ENCODE measurements at regions not wholly inside any gene's neighbourhood (a gene's known extent, or its start where the extent isn't known, plus 50 kb on each side); places are given as distances from the start of the nearest gene placed in this dataset.
"Not testable (repeated sequence)": the region's sequence is repeated elsewhere in the genome, so short reads cannot be mapped to it uniquely, and the experiment has no call there.

DNA sequence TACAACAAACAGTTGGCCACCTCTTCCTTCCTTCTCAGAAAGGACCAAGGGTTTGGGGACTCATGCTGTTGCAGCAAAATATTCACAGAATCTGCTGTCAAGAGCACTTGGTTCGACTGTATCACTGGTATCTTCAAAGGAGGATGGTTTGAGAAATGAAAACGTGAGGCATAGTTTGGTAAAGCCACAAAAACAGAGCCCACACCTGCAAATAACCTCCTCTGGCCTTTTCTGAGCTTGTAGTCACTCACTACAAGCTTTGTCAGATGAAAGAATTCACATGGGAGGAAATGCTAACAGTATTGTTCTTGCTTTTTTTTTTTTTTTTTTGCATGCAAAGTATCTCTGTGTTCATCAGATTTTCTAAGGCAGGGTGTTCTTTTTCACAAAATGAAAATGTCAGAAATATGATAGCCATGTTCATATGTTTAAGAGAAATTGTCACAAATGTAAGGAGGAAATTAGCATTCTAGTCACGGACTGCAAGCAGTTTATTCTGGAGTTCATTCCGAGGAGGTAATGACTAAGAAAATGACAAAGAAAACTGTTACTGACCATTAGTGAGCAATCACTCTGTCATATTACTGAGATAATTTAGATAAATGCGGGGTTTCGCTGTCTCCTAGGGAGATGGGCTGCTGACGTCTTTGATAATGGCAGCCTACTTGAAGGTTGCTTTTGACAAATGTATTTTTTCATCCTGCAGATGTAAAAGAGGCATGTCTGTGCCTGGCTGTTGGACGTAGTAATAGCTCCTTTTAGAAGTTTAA, 117.8 kb upstream of the MYO3A start:
- in situ Hi-C loops (cut with MboI; ENCODE audit: low pct_unique_long_range_greater_than_20kb in 2 of 9, low sequenced_read_pairs in 9 of 9, unreplicated experiment in 9 of 9) = no loop called here
- Histone ChIP-seq H3K27ac (no peak overlapping the region), H3K4me1 (replicated peaks in 1 of 2) (peaks cover 10 to 47% of the 10 kb centered on the region in 2 donors), H3K4me3 (no peak overlapping the region)
- 0 to 54% (median 27%) methylated on average over 2 to 8 of the region's 8 CpGs for WGBS, 10 experiments
- peak in 5 of 8 experiments; percentile 83 to 91 (median 88) for ATAC-seq (replicated peaks in 6 of 8)

- H3K27ac ChIP-seq = no peak overlapping the region
- ATAC-seq (replicated peaks in 6 of 8) = no peak
- peaks cover 10 to 48% of the 10 kb centered on the region in 2 donors for H3K4me1 ChIP-seq (replicated peaks in 1 of 2)
- WGBS, 10 experiments = 0 to 100% (median 67%) methylated on average over 1 of the region's 1 CpG; no CpG with 5 or more reads in 5 of the 10 experiments
- H3K4me3 ChIP-seq = no peak overlapping the region
- in situ Hi-C loops (cut with MboI; ENCODE audit: low pct_unique_long_range_greater_than_20kb in 2 of 9, low sequenced_read_pairs in 9 of 9, unreplicated experiment in 9 of 9) = no loop called here
These were observed 116.8 kb upstream of the MYO3A start for GRCh38 chr10:25817200-25817599.

GRCh38 chr10:25818751-25819150, 115.3 kb upstream of the MYO3A start:
- H3K27ac ChIP-seq = no peak overlapping the region
- no peak overlapping the region for H3K4me3 ChIP-seq
- ATAC-seq (replicated peaks in 6 of 8) = peak in 1 of 8 experiments; percentile 20
- in situ Hi-C loops (cut with MboI; ENCODE audit: low pct_unique_long_range_greater_than_20kb in 2 of 9, low sequenced_read_pairs in 9 of 9, unreplicated experiment in 9 of 9) = no loop called here
- WGBS, 10 experiments = 3 to 100% (median 60%) methylated on average over 1 to 9 of the region's 9 CpGs
- H3K4me1 ChIP-seq (replicated peaks in 1 of 2) = peaks cover 10 to 48% of the 10 kb centered on the region in 2 donors

- Histone ChIP-seq H3K27ac (no peak overlapping the region), H3K4me1 (replicated peaks in 1 of 2) (peaks cover 10 to 48% of the 10 kb centered on the region in 2 donors), H3K4me3 (no peak overlapping the region)
- 0 to 94% (median 77%) methylated on average over 1 to 2 of the region's 2 CpGs; no CpG with 5 or more reads in 3 of the 10 experiments for WGBS, 10 experiments
- peak in 2 of 8 experiments; percentile 42 to 55 for ATAC-seq (replicated peaks in 6 of 8)
- in situ Hi-C loops (cut with MboI; ENCODE audit: low pct_unique_long_range_greater_than_20kb in 2 of 9, low sequenced_read_pairs in 9 of 9, unreplicated experiment in 9 of 9) = no loop called here
These were observed 113.6 kb upstream of the MYO3A start for GRCh38 chr10:25820472-25820871.

- 0 to 74% (median 50%) methylated on average over 1 to 8 of the region's 8 CpGs; no CpG with 5 or more reads in 1 of the 10 experiments for WGBS, 10 experiments
- H3K4me3 ChIP-seq = no peak overlapping the region
- peak in 4 of 8 experiments; percentile 29 to 78 (median 52) for ATAC-seq (replicated peaks in 6 of 8)
- peaks cover 9 to 44% of the 10 kb centered on the region in 2 donors for H3K4me1 ChIP-seq (replicated peaks in 1 of 2)
- H3K27ac ChIP-seq = no peak overlapping the region
- in situ Hi-C loops (cut with MboI; ENCODE audit: low pct_unique_long_range_greater_than_20kb in 2 of 9, low sequenced_read_pairs in 9 of 9, unreplicated experiment in 9 of 9) = no loop called here
These were observed 113.2 kb upstream of the MYO3A start for GRCh38 chr10:25820874-25821273.

- Histone ChIP-seq H3K4me3 (no peak overlapping the region), H3K27ac (no peak overlapping the region), H3K4me1 (replicated peaks in 1 of 2) (peaks cover 4 to 20% of the 10 kb centered on the region in 2 donors)
- no peak for ATAC-seq (replicated peaks in 6 of 8)
- in situ Hi-C loops (cut with MboI; ENCODE audit: low pct_unique_long_range_greater_than_20kb in 2 of 9, low sequenced_read_pairs in 9 of 9, unreplicated experiment in 9 of 9) = no loop called here
- 0 to 60% (median 32%) methylated on average over 1 to 2 of the region's 4 CpGs; no CpG with 5 or more reads in 6 of the 10 experiments for WGBS, 10 experiments
These were observed 110.0 kb upstream of the MYO3A start for GRCh38 chr10:25824050-25824449.

DNA sequence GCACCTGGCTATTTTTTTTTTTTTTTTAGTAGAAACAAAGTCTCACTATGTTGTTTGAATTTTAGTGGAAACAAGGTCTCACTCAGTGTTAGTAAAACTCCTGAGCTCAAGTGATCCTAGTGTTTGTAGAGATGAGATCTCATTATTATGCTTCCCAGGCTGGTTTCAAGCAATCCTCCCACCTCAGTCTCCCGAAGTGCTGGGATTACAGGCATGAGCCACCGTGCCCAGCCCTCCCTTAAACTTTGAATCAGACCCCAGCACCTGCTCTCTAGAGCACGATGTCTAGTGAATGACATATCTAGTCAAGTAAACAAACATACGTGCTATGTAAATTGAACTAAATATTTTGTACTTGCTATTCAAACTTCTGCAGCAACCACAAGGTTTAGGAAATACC, 105.6 kb upstream of the MYO3A start:
- no peak overlapping the region for H3K4me3 ChIP-seq
- ATAC-seq (replicated peaks in 6 of 8) = no peak
- H3K4me1 ChIP-seq (replicated peaks in 1 of 2) = peaks cover 10 to 11% of the 10 kb centered on the region in 2 donors
- WGBS, 10 experiments = 23 to 83% (median 53%) methylated on average over 2 to 3 of the region's 4 CpGs; no CpG with 5 or more reads in 4 of the 10 experiments
- in situ Hi-C loops (cut with MboI; ENCODE audit: low pct_unique_long_range_greater_than_20kb in 2 of 9, low sequenced_read_pairs in 9 of 9, unreplicated experiment in 9 of 9) = no loop called here
- no peak overlapping the region for H3K27ac ChIP-seq

DNA sequence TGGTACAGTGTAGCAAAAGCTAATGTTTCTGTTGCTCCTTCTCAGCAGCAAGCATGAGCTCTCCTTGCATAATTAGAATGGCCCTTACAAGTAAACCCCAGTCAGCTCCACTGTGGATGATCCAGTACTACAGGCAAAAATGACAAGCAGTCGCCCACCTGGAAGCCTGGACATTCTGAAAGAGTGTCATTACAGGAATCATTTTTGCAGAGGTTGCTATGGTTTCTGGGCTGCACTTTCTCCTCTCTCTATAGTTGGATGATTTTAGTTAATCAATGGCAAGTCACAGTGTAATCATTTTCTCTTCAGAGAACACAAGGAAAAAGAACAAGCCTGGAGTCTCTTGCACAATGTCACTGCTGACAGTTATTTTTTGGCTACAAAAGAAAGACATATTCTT, 102.9 kb upstream of the MYO3A start:
- in situ Hi-C loops (cut with MboI; ENCODE audit: low pct_unique_long_range_greater_than_20kb in 2 of 9, low sequenced_read_pairs in 9 of 9, unreplicated experiment in 9 of 9) = no loop called here

GRCh38 chr10:25839683-25840082, 94.3 kb upstream of the MYO3A start:
- H3K4me1 ChIP-seq (replicated peaks in 1 of 2) = peaks cover 0 to 3% of the 10 kb centered on the region in 2 donors
- ATAC-seq (replicated peaks in 6 of 8) = peak in 3 of 8 experiments; percentile 64 to 93 (median 69)
- no peak overlapping the region for H3K27ac ChIP-seq
- in situ Hi-C loops (cut with MboI; ENCODE audit: low pct_unique_long_range_greater_than_20kb in 2 of 9, low sequenced_read_pairs in 9 of 9, unreplicated experiment in 9 of 9) = no loop called here
- 0 to 84% (median 69%) methylated on average over 2 to 3 of the region's 3 CpGs; no CpG with 5 or more reads in 1 of the 10 experiments for WGBS, 10 experiments
- no peak overlapping the region for H3K4me3 ChIP-seq

More for the DNA sequence above, 102.9 kb upstream of the MYO3A start:
- H3K4me1 ChIP-seq (replicated peaks in 1 of 2) = peaks cover 10 to 11% of the 10 kb centered on the region in 2 donors
- 0 to 90% (median 71%) methylated on average over 1 of the region's 1 CpG; no CpG with 5 or more reads in 3 of the 10 experiments for WGBS, 10 experiments
- peak in 5 of 8 experiments; percentile 48 to 61 (median 50) for ATAC-seq (replicated peaks in 6 of 8)
- H3K4me3 ChIP-seq = no peak overlapping the region
- H3K27ac ChIP-seq = no peak overlapping the region

GRCh38 chr10:25840875-25841274, 93.2 kb upstream of the MYO3A start:
- in situ Hi-C loops (cut with MboI; ENCODE audit: low pct_unique_long_range_greater_than_20kb in 2 of 9, low sequenced_read_pairs in 9 of 9, unreplicated experiment in 9 of 9); ATAC-seq (replicated peaks in 6 of 8); H3K27ac ChIP-seq; H3K4me1 ChIP-seq (replicated peaks in 1 of 2); H3K4me3 ChIP-seq: not testable (repeated sequence)
- WGBS, 10 experiments = 0 to 100% (median 89%) methylated on average over 1 to 2 of the region's 3 CpGs; no CpG with 5 or more reads in 4 of the 10 experiments

DNA sequence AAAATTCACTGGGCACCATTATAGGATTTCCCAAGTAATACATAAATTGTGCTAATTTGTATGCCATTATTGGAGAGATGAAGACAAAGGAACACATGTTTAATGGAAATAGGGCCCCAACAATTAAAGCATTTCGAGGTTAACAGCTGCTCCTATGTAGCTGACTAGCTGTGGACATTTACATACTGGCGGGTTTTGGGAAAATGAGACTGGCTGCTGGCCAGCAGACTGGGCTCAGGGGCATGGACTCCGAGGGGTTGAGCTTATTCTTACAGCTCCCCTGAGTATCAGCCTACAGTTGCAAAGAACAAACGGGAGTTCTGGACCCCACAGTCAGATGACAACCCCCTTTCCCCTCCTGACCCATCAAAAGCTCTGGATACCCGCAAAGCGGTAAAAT, 91.9 kb upstream of the MYO3A start:
- Histone ChIP-seq H3K27ac (no peak overlapping the region), H3K4me1 (replicated peaks in 1 of 2) (peaks cover 0 to 3% of the 10 kb centered on the region in 2 donors), H3K4me3 (no peak overlapping the region)
- in situ Hi-C loops (cut with MboI; ENCODE audit: low pct_unique_long_range_greater_than_20kb in 2 of 9, low sequenced_read_pairs in 9 of 9, unreplicated experiment in 9 of 9) = no loop called here
- peak in 5 of 8 experiments; percentile 43 to 71 (median 59) for ATAC-seq (replicated peaks in 6 of 8)
- 0 to 100% (median 55%) methylated on average over 1 to 6 of the region's 6 CpGs; no CpG with 5 or more reads in 2 of the 10 experiments for WGBS, 10 experiments

DNA sequence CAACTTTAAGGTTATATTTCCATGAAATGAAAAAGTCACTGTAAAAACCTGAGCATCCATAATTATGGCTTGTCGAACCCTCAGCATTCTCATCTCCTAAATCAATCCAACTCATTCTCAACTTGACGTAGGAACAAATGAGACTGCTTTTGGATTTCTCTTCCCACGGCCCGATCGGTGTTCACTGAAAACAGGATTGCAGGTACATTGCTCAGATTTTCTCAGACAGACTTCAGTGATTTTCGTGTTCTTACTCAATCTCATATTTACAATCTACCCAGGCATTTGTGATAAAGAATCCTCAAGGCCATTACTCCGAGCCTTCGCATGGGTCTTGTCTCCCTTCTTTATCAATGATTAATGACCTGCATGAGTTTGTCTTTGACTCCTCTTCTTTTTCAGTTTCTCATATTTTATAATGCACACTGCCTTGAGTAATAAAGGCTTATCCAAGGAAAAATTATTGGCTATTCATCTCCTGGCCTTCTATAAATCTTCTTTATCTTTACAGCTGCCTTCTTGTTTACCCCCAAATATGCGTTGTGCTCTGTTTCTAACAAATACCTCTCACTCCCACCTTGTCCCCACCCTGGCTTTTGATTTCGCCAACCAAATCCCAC, 90.4 kb upstream of the MYO3A start:
- Histone ChIP-seq H3K4me1 (replicated peaks in 1 of 2) (peaks cover 0 to 3% of the 10 kb centered on the region in 2 donors), H3K27ac (no peak overlapping the region), H3K4me3 (no peak overlapping the region)
- in situ Hi-C loops (cut with MboI; ENCODE audit: low pct_unique_long_range_greater_than_20kb in 2 of 9, low sequenced_read_pairs in 9 of 9, unreplicated experiment in 9 of 9) = no loop called here
- WGBS, 10 experiments = 9 to 100% (median 80%) methylated on average over 1 to 10 of the region's 10 CpGs
- no peak for ATAC-seq (replicated peaks in 6 of 8)

- H3K4me1 ChIP-seq (replicated peaks in 1 of 2); H3K4me3 ChIP-seq; in situ Hi-C loops (cut with MboI; ENCODE audit: low pct_unique_long_range_greater_than_20kb in 2 of 9, low sequenced_read_pairs in 9 of 9, unreplicated experiment in 9 of 9); H3K27ac ChIP-seq; ATAC-seq (replicated peaks in 6 of 8): not testable (repeated sequence)
- 0 to 100% (median 83%) methylated on average over 1 to 2 of the region's 2 CpGs; no CpG with 5 or more reads in 4 of the 10 experiments for WGBS, 10 experiments
These were observed 89.3 kb upstream of the MYO3A start for GRCh38 chr10:25844716-25845115.

Measured in motor neuron (in vitro differentiated cells).